Naive thymus-derived CD4-positive, alpha-beta T cell (primary cell): ENCODE measurements at regions not wholly inside any gene's neighbourhood (a gene's known extent, or its start where the extent isn't known, plus 50 kb on each side); places are given as distances from the start of the nearest gene placed in this dataset.

Source experiments
- ATAC-seq: fragments of 150-1000 bp; cut with Tn5 transposase; 2 replicates; pipeline ENCODE4 v1.10.0; 2021; ENCODE audit warnings: mild to moderate bottlenecking, moderate library complexity
- CTCF ChIA-PET: fragments of 350-600 bp; sonication (Branson Sonifier 250); formaldehyde crosslinking; loops from one replicate; lab custom pipeline; 2021; ENCODE audit warnings: antibody characterized with exemption; lab: Charles Lee
- POLR2A ChIA-PET: fragments of 350-600 bp; sonication (Branson Sonifier 250); formaldehyde crosslinking; loops from one replicate; lab custom pipeline; 2021; ENCODE audit warnings: antibody characterized with exemption, inconsistent platforms; lab: Charles Lee
- DNase-seq, 9 donors: peaks; one replicate each; pipeline versions ENCODE4 v3.0.0 to v3.0.0-alpha.2; 2020 to 2022; ENCODE audit warnings: mixed read lengths in 1 of 9
- H3K27ac ChIP-seq: one replicate; pipeline ENCODE4 v1.7.0; 2013; ENCODE audit warnings: mild to moderate bottlenecking, low read depth, low read length, moderate library complexity
- H3K27me3 ChIP-seq, 2 donors: one replicate each; pipeline ENCODE4 v1.7.0; 2013; ENCODE audit warnings: low read length in 2 of 2, mild to moderate bottlenecking in 2 of 2, moderate library complexity in 2 of 2; ENCODE audit not compliant: control insufficient read depth in 2 of 2, insufficient read depth in 2 of 2
- H3K36me3 ChIP-seq, 3 experiments: 1 replicate in 2 of 3; 2 replicates in 1 of 3; pipeline ENCODE4 v1.7.0; 2013; ENCODE audit warnings: low read length in 3 of 3, mild to moderate bottlenecking in 3 of 3, moderate library complexity in 1 of 3; ENCODE audit not compliant: insufficient read depth in 3 of 3, control insufficient read depth in 2 of 3
- H3K4me1 ChIP-seq, 2 donors: one replicate each; pipeline ENCODE4 v1.7.0; 2013; ENCODE audit warnings: low read length in 2 of 2, mild to moderate bottlenecking in 2 of 2, moderate library complexity in 1 of 2; ENCODE audit not compliant: control insufficient read depth in 2 of 2, insufficient read depth in 2 of 2
- H3K4me3 ChIP-seq: 2 replicates; pipeline ENCODE4 v1.7.0; 2013; ENCODE audit warnings: mild to moderate bottlenecking, low read length
- H3K9me3 ChIP-seq, 3 experiments: 1 replicate in 2 of 3; 2 replicates in 1 of 3; pipeline ENCODE4 v1.7.0; 2013; ENCODE audit warnings: low read length in 3 of 3; ENCODE audit not compliant: control insufficient read depth in 2 of 3
- H3K27ac Mint-ChIP-seq, 9 donors: one replicate each; pipeline ENCODE4 v1.8.0; 2020 to 2022; ENCODE audit warnings: mixed read lengths in 9 of 9, mild to moderate bottlenecking in 8 of 9, moderate library complexity in 5 of 9, inconsistent platforms in 2 of 9
- H3K27me3 Mint-ChIP-seq, 5 donors: one replicate each; pipeline ENCODE4 v1.8.0; 2021 to 2022; ENCODE audit warnings: mixed read lengths in 5 of 5, mild to moderate bottlenecking in 1 of 5
- H3K36me3 Mint-ChIP-seq, 5 donors: one replicate each; pipeline ENCODE4 v1.8.0; 2020 to 2022; ENCODE audit warnings: mixed read lengths in 5 of 5, mild to moderate bottlenecking in 3 of 5, inconsistent platforms in 1 of 5
- H3K4me1 Mint-ChIP-seq, 7 donors: one replicate each; pipeline ENCODE4 v1.8.0; 2020 to 2022; ENCODE audit warnings: mixed read lengths in 7 of 7, mild to moderate bottlenecking in 3 of 7, inconsistent platforms in 1 of 7
- H3K4me3 Mint-ChIP-seq, 10 donors: one replicate each; pipeline ENCODE4 v1.8.0; 2020 to 2022; ENCODE audit warnings: mild to moderate bottlenecking in 10 of 10, mixed read lengths in 10 of 10, moderate library complexity in 6 of 10, inconsistent platforms in 2 of 10
- H3K9me3 Mint-ChIP-seq, 11 donors: one replicate each; pipeline ENCODE4 v1.8.0; 2020 to 2022; ENCODE audit warnings: mixed read lengths in 11 of 11, mild to moderate bottlenecking in 4 of 11, inconsistent platforms in 1 of 11, moderate library complexity in 1 of 11
- intact Hi-C, 2 donors: fragments of 100-400 bp; cut with micrococcal nuclease; formaldehyde crosslinking; loops; one replicate each; pipeline ENCODE4 v1.15.1; 2023

GRCh38 chr1:69409731-69410456, 157.8 kb upstream of the LRRC7 start:
- DNase-seq: no peak
- intact Hi-C loops: no loop called here
- Mint-ChIP-seq H3K4me1 (no peaks in the 10 kb centered on the region), H3K27me3 (no peaks in the 10 kb centered on the region), H3K9me3 (peaks cover 0 to 10% (median 6%) of the 10 kb centered on the region in 11 donors), H3K27ac (no peak overlapping the region), H3K4me3 (no peak overlapping the region), H3K36me3 (no peaks in the 10 kb centered on the region)
- H3K4me1 ChIP-seq: no peaks in the 10 kb centered on the region
- H3K27me3 ChIP-seq: no peaks in the 10 kb centered on the region
- ChIA-PET CTCF (no interaction called here), POLR2A (no interaction called here)
- no peak overlapping the region for H3K27ac ChIP-seq
- no peaks in the 10 kb centered on the region for H3K9me3 ChIP-seq
- ATAC-seq: no peak
- H3K4me3 ChIP-seq: no peak overlapping the region
- no peaks in the 10 kb centered on the region for H3K36me3 ChIP-seq

- POLR2A ChIA-PET: no interaction called here
- intact Hi-C loops: no loop called here
Measured at GRCh38 chr1:69410457-69410850, 157.3 kb upstream of the LRRC7 start.

DNA sequence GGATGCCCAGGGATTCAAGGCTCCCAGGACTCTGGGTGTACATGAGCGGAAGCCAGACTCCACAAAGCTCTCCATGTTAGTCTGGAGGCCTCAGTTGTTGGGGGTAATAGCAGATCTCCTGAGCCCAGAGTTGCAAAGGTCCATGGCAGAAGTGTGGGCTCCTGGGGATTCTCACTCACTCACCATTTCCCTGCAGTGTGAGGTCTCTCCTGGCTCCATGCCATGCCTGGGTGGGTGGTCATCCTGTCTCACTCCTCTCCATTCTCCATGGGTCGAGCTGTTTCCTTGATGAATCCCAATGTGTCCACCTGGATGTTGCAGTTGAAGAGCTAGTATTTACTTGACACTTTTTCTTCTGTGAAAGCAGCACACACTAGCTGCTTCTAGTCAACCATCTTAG, 156.8 kb upstream of the LRRC7 start:
- Histone ChIP-seq H3K4me3 (no peak overlapping the region), H3K27me3 (no peaks in the 10 kb centered on the region), H3K36me3 (no peaks in the 10 kb centered on the region), H3K27ac (no peak overlapping the region), H3K4me1 (no peaks in the 10 kb centered on the region), H3K9me3 (no peaks in the 10 kb centered on the region)
- H3K9me3 Mint-ChIP-seq: peaks cover 0 to 10% (median 6%) of the 10 kb centered on the region in 11 donors
- H3K36me3 Mint-ChIP-seq: no peaks in the 10 kb centered on the region
- no peak for DNase-seq
- no peaks in the 10 kb centered on the region for H3K4me1 Mint-ChIP-seq
- no peaks in the 10 kb centered on the region for H3K27me3 Mint-ChIP-seq
- no peak for ATAC-seq
- H3K4me3 Mint-ChIP-seq: no peak overlapping the region
- ChIA-PET POLR2A (no interaction called here), CTCF (no interaction called here)
- intact Hi-C loops: no loop called here
- no peak overlapping the region for H3K27ac Mint-ChIP-seq

More at GRCh38 chr1:69410457-69410850, 157.3 kb upstream of the LRRC7 start:
- no peaks in the 10 kb centered on the region for H3K27me3 Mint-ChIP-seq
- no peaks in the 10 kb centered on the region for H3K4me1 ChIP-seq
- no peaks in the 10 kb centered on the region for H3K36me3 Mint-ChIP-seq
- H3K27ac Mint-ChIP-seq: no peak overlapping the region
- no peak for ATAC-seq
- peaks cover 0 to 10% (median 6%) of the 10 kb centered on the region in 11 donors for H3K9me3 Mint-ChIP-seq
- no peaks in the 10 kb centered on the region for H3K36me3 ChIP-seq
- no peak overlapping the region for H3K4me3 Mint-ChIP-seq
- no peaks in the 10 kb centered on the region for H3K4me1 Mint-ChIP-seq
- CTCF ChIA-PET: no interaction called here
- DNase-seq: no peak
- no peak overlapping the region for H3K27ac ChIP-seq
- no peak overlapping the region for H3K4me3 ChIP-seq
- H3K27me3 ChIP-seq: no peaks in the 10 kb centered on the region
- H3K9me3 ChIP-seq: no peaks in the 10 kb centered on the region

- DNase-seq (no peak), ATAC-seq (no peak)
- H3K4me1 Mint-ChIP-seq: no peaks in the 10 kb centered on the region
- CTCF ChIA-PET: no interaction called here
- H3K27ac ChIP-seq: no peak overlapping the region
- H3K36me3 ChIP-seq: no peaks in the 10 kb centered on the region
- no peak overlapping the region for H3K4me3 Mint-ChIP-seq
- no peak overlapping the region for H3K4me3 ChIP-seq
- no peaks in the 10 kb centered on the region for H3K36me3 Mint-ChIP-seq
- POLR2A ChIA-PET: no interaction called here
- H3K27me3 Mint-ChIP-seq: no peaks in the 10 kb centered on the region
- H3K4me1 ChIP-seq: no peaks in the 10 kb centered on the region
- intact Hi-C loops: no loop called here
- H3K27me3 ChIP-seq: no peaks in the 10 kb centered on the region
- no peak overlapping the region for H3K27ac Mint-ChIP-seq
- H3K9me3 ChIP-seq: no peaks in the 10 kb centered on the region
- H3K9me3 Mint-ChIP-seq: peaks cover 0 to 10% (median 6%) of the 10 kb centered on the region in 11 donors
Measured at GRCh38 chr1:69411617-69412016, 156.1 kb upstream of the LRRC7 start.

- H3K36me3 ChIP-seq: no peaks in the 10 kb centered on the region
- no peak overlapping the region for H3K4me3 Mint-ChIP-seq
- CTCF ChIA-PET: no interaction called here
- no peak for DNase-seq
- no peaks in the 10 kb centered on the region for H3K9me3 ChIP-seq
- no peaks in the 10 kb centered on the region for H3K27me3 ChIP-seq
- H3K4me1 ChIP-seq: no peaks in the 10 kb centered on the region
- no peak overlapping the region for H3K4me3 ChIP-seq
- H3K9me3 Mint-ChIP-seq: peaks cover 0 to 13% (median 7%) of the 10 kb centered on the region in 11 donors
- intact Hi-C loops: no loop called here
- H3K4me1 Mint-ChIP-seq: no peaks in the 10 kb centered on the region
- H3K27ac ChIP-seq: no peak overlapping the region
- no peak for ATAC-seq
- no peaks in the 10 kb centered on the region for H3K27me3 Mint-ChIP-seq
- H3K27ac Mint-ChIP-seq: no peak overlapping the region
- POLR2A ChIA-PET: no interaction called here
- no peaks in the 10 kb centered on the region for H3K36me3 Mint-ChIP-seq
Measured at GRCh38 chr1:69413129-69413528, 154.6 kb upstream of the LRRC7 start.

- Mint-ChIP-seq H3K27me3 (no peaks in the 10 kb centered on the region), H3K27ac (no peak overlapping the region), H3K36me3 (no peaks in the 10 kb centered on the region), H3K9me3 (peaks cover 0 to 14% (median 7%) of the 10 kb centered on the region in 11 donors), H3K4me3 (no peak overlapping the region), H3K4me1 (no peaks in the 10 kb centered on the region)
- POLR2A ChIA-PET: no interaction called here
- CTCF ChIA-PET: no interaction called here
- H3K36me3 ChIP-seq: no peaks in the 10 kb centered on the region
- DNase-seq (no peak), ATAC-seq (no peak)
- H3K4me1 ChIP-seq: no peaks in the 10 kb centered on the region
- no peak overlapping the region for H3K27ac ChIP-seq
- intact Hi-C loops: no loop called here
- no peaks in the 10 kb centered on the region for H3K9me3 ChIP-seq
- no peak overlapping the region for H3K4me3 ChIP-seq
- H3K27me3 ChIP-seq: no peaks in the 10 kb centered on the region
Measured at GRCh38 chr1:69414574-69414973, 153.1 kb upstream of the LRRC7 start.

DNA sequence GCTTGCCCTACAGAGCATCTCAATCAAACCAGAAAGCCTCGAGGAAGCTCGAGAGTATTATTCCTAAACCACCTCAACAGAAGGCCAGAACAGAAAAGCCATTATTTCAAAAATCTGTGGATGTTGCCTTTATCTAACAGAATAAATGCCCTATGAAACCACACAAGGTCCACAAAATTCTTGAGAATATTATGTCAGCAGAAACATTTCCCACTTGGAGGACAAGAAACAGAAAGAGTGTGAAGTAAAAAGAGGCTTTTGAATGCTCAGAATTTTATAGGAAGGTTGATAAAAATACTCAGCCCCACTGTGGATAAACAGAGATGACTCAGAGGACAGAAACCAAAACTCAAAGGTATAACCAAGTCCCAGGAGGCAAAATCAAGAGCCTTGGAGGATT, 146.4 kb upstream of the LRRC7 start:
- peaks cover 0 to 20% (median 5%) of the 10 kb centered on the region in 11 donors for H3K9me3 Mint-ChIP-seq
- H3K27ac Mint-ChIP-seq: no peak overlapping the region
- H3K4me3 Mint-ChIP-seq: no peak overlapping the region
- Histone ChIP-seq H3K27me3 (no peaks in the 10 kb centered on the region), H3K27ac (no peak overlapping the region), H3K9me3 (no peaks in the 10 kb centered on the region), H3K4me3 (no peak overlapping the region), H3K4me1 (no peaks in the 10 kb centered on the region), H3K36me3 (no peaks in the 10 kb centered on the region)
- DNase-seq (no peak), ATAC-seq (no peak)
- no peaks in the 10 kb centered on the region for H3K36me3 Mint-ChIP-seq
- POLR2A ChIA-PET: no interaction called here
- intact Hi-C loops: no loop called here
- CTCF ChIA-PET: no interaction called here
- no peaks in the 10 kb centered on the region for H3K4me1 Mint-ChIP-seq
- H3K27me3 Mint-ChIP-seq: no peaks in the 10 kb centered on the region
